ENCODE measurements at regions not wholly inside any gene's neighbourhood (a gene's known extent, or its start where the extent isn't known, plus 50 kb on each side); places are given as distances from the start of the nearest gene placed in this dataset.

DNA sequence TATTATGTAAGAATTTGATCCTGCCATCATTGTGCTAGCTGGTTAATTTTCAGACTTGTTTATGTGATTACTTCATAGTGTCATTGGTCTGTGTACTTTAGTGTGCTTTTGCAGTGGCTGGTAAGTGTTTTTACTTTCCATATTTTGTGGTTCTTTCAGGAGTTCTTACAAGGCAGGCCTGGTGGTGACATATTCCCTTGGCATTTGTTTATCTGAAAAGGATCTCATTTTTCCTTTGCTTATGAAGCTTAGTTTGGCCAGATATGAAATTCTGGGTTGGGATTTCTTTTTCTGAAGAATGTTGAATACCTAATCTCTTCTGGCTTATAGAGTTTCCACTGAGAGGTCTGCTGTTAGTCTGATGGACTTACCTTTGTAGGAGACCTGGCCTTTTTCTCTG, 72.8 kb upstream of the MC4R start:
- no peaks in the 10 kb centered on the region for H3K27me3 ChIP-seq
- no peaks in the 10 kb centered on the region for H3K36me3 ChIP-seq
- DNase-seq (ENCODE audit: low spot score) = no peak
- TF ChIP-seq, protein P1, sequence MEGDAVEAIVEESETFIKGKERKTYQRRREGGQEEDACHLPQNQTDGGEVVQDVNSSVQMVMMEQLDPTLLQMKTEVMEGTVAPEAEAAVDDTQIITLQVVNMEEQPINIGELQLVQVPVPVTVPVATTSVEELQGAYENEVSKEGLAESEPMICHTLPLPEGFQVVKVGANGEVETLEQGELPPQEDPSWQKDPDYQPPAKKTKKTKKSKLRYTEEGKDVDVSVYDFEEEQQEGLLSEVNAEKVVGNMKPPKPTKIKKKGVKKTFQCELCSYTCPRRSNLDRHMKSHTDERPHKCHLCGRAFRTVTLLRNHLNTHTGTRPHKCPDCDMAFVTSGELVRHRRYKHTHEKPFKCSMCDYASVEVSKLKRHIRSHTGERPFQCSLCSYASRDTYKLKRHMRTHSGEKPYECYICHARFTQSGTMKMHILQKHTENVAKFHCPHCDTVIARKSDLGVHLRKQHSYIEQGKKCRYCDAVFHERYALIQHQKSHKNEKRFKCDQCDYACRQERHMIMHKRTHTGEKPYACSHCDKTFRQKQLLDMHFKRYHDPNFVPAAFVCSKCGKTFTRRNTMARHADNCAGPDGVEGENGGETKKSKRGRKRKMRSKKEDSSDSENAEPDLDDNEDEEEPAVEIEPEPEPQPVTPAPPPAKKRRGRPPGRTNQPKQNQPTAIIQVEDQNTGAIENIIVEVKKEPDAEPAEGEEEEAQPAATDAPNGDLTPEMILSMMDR (IDR thresholded peaks at IDR 0.05) = no peak
- no peaks in the 10 kb centered on the region for H3K4me1 ChIP-seq
- no peaks in the 10 kb centered on the region for H3K9me3 ChIP-seq
- no peak overlapping the region for H3K27ac ChIP-seq
- no peak overlapping the region for H3K4me3 ChIP-seq

DNA sequence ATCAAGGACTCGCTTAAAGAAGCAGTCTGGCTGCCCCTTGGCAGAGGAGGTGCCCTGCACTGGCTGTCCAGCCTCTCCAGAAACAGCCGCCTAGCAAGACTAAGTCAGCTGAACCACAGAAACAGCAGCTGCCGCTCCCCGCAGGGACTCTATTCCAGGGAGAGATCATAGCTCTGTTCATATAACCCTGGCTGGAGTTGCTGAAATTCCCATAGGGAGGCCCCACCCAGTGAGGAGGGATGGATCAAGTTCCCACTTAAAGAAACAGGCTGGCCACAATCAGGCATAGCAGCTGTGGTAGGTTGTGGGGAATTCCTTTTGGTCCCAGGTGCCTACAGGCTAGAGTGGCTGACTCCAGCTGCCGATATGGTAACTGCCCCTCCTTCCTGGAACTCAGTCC, 74.2 kb upstream of the MC4R start:
- H3K9me3 ChIP-seq = no peaks in the 10 kb centered on the region
- TF ChIP-seq, protein P1 (IDR thresholded peaks at IDR 0.05) = no peak
- no peak overlapping the region for H3K27ac ChIP-seq
- H3K27me3 ChIP-seq = no peaks in the 10 kb centered on the region
- H3K36me3 ChIP-seq = no peaks in the 10 kb centered on the region
- no peak for DNase-seq (ENCODE audit: low spot score)
- no peaks in the 10 kb centered on the region for H3K4me1 ChIP-seq
- no peak overlapping the region for H3K4me3 ChIP-seq

DNA sequence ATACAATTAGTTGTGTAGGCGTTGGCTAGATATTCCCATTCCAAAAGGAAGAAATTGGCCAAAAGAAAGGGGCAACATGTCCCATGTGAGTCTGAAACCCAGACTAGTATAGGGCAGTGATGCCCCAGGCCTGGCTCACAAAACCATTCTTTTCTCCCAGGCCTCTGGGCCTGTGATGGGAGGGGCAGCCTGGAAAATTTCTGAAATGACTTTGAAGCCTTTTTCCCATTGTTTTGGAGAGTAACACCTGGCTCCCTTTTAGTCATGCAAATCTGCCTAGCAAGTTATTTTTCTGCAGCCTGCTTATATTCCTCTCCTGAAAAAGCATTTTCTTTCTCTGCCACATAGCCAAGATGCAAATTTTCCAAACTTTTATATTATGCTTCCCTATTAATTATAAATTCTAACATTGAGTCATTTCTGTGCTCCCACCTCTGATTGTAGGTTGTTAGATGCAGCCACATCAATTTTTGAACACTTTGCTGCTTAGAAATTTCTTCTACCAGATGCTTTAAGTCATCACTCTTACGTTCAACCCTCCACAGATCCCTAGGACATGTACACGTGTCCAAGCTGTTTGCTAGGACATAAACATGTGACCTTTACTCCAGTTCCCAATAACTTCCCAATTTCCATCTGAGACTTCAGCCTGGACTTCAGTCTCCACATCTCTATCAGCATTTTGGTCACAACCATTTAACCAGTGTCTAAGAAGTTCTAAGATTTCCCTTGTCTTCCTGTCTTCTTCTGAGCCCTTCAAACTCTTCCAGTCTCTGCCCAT, 76.1 kb upstream of the MC4R start:
- H3K27ac ChIP-seq = no peak overlapping the region
- H3K4me1 ChIP-seq = no peaks in the 10 kb centered on the region
- TF ChIP-seq, protein P1 (IDR thresholded peaks at IDR 0.05) = no peak
- no peak for DNase-seq (ENCODE audit: low spot score)
- no peaks in the 10 kb centered on the region for H3K9me3 ChIP-seq
- no peak overlapping the region for H3K4me3 ChIP-seq
- H3K36me3 ChIP-seq = no peaks in the 10 kb centered on the region
- no peaks in the 10 kb centered on the region for H3K27me3 ChIP-seq

DNA sequence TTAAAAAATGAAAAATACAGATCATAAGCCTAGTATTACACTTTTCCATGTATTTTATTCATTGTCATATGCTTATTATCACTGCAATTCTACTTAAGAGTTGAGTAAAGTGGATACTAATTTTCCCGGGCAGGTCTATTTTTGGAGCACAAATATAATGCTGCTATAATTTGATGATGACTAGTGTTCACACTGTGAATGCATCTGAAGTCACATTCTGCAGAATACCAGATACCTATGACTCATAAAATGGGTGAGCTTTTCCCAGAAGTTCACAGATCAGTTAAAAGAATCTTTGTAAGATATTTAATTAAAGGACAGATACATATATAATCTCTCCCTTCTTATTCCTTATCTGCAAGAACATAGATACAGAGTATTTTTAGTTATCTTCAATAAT, 79.8 kb upstream of the MC4R start:
- no peaks in the 10 kb centered on the region for H3K4me1 ChIP-seq
- no peaks in the 10 kb centered on the region for H3K36me3 ChIP-seq
- no peaks in the 10 kb centered on the region for H3K27me3 ChIP-seq
- no peak overlapping the region for H3K27ac ChIP-seq
- TF ChIP-seq, protein P1 (IDR thresholded peaks at IDR 0.05) = no peak
- DNase-seq (ENCODE audit: low spot score) = no peak
- H3K9me3 ChIP-seq = no peaks in the 10 kb centered on the region
- H3K4me3 ChIP-seq = no peak overlapping the region

DNA sequence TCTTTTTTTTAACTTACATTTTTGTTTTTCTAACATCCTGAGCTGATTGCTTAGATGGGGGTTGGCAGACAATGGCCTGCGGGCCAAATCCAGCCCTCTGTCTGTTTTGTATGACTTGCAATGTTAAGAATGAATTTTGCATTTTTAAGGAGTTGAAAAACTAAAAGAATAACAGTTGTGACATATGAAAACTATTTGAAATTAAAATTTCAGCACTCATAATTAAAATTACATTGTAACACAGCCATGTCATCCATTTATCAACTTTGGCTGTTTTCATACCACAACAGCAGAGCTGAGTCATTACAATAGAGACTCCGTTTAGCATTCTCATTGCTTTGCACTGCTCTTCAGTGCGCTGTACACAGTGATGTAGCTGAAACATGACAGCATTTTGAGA, 94.1 kb upstream of the MC4R start:
- DNase-seq (ENCODE audit: low spot score) = no peak
- Histone ChIP-seq H3K4me3 (no peak overlapping the region), H3K36me3 (no peaks in the 10 kb centered on the region), H3K9me3 (no peaks in the 10 kb centered on the region), H3K27me3 (no peaks in the 10 kb centered on the region), H3K27ac (no peak overlapping the region), H3K4me1 (no peaks in the 10 kb centered on the region)
- TF ChIP-seq, protein P1 (IDR thresholded peaks at IDR 0.05) = no peak
